SK-N-SH treated with all-trans-retinoic acid at 6 μM for 48 hours (cell line): ENCODE measurements at regions not wholly inside any gene's neighbourhood (a gene's known extent, or its start where the extent isn't known, plus 50 kb on each side); places are given as distances from the start of the nearest gene placed in this dataset.

Experiments
- ESRRG ChIP-seq: fragments of 250-450 bp; sonication (Bioruptor Pico); IDR thresholded peaks from 2 replicates; pipeline ENCODE4 v1.6.1; 2021; ENCODE audit warnings: mild to moderate bottlenecking
- ISL1 ChIP-seq: fragments of 250-450 bp; sonication (Bioruptor Pico); IDR thresholded peaks from 2 replicates; pipeline ENCODE4 v2.1.2; 2022; ENCODE audit warnings: mild to moderate bottlenecking, moderate library complexity
- TCF4 ChIP-seq: fragments of 250-450 bp; sonication (Bioruptor Pico); IDR thresholded peaks from 2 replicates; pipeline ENCODE4 v1.8.0; 2021; ENCODE audit warnings: mild to moderate bottlenecking, moderate library complexity, borderline replicate concordance
- ZFP3 ChIP-seq: fragments of 250-450 bp; sonication (Bioruptor Pico); IDR thresholded peaks from 2 replicates; pipeline ENCODE4 v1.5.0; 2020; ENCODE audit warnings: mild to moderate bottlenecking, moderate library complexity
- ZNF70 ChIP-seq: fragments of 450-650 bp; formaldehyde crosslinking; IDR thresholded peaks from 2 replicates; pipeline ENCODE4 v1.5.0; 2020; ENCODE audit warnings: mild to moderate bottlenecking, moderate library complexity
- TF ChIP-seq, protein P1 (sequence below): fragments of 250-450 bp; sonication (Bioruptor Pico); IDR thresholded peaks from 2 replicates; pipeline ENCODE4 v1.8.0; 2020; ENCODE audit warnings: mild to moderate bottlenecking, moderate library complexity, borderline replicate concordance
- TF ChIP-seq, protein P2 (sequence below): fragments of 250-450 bp; sonication (Bioruptor Pico); IDR thresholded peaks from 2 replicates; pipeline ENCODE4 v1.5.1; 2020; ENCODE audit warnings: low read depth, mild to moderate bottlenecking, moderate library complexity

DNA sequence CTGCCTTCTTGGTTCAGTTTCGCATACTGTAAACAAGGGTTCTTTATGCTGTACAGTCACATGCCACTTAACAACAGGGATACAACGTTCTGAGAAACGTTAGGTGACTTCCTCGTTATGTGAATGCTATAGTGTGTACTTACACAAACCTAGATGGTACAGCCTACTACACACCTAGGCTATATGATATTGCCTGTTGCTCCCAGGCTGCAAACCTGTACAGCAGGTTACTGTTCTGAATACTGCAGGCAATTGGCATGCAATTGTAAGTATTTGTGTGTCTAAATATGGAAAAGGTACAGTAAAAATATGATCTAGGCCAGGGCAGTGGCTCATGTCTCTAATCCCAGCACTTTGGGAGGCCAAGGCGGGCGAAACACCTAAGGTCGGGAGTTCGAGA lies 85.7 kb upstream of the PRDM11 start:
- TF ChIP-seq TCF4 (CRISPR knock-in tag) (no peak), ESRRG (CRISPR knock-in tag) (no peak), ZFP3 (CRISPR knock-in tag) (no peak), ZNF70 (no peak), ISL1 (CRISPR knock-in tag) (no peak)
- TF ChIP-seq, protein P1, sequence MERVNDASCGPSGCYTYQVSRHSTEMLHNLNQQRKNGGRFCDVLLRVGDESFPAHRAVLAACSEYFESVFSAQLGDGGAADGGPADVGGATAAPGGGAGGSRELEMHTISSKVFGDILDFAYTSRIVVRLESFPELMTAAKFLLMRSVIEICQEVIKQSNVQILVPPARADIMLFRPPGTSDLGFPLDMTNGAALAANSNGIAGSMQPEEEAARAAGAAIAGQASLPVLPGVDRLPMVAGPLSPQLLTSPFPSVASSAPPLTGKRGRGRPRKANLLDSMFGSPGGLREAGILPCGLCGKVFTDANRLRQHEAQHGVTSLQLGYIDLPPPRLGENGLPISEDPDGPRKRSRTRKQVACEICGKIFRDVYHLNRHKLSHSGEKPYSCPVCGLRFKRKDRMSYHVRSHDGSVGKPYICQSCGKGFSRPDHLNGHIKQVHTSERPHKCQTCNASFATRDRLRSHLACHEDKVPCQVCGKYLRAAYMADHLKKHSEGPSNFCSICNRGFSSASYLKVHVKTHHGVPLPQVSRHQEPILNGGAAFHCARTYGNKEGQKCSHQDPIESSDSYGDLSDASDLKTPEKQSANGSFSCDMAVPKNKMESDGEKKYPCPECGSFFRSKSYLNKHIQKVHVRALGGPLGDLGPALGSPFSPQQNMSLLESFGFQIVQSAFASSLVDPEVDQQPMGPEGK, result no peak
- TF ChIP-seq, protein P2, sequence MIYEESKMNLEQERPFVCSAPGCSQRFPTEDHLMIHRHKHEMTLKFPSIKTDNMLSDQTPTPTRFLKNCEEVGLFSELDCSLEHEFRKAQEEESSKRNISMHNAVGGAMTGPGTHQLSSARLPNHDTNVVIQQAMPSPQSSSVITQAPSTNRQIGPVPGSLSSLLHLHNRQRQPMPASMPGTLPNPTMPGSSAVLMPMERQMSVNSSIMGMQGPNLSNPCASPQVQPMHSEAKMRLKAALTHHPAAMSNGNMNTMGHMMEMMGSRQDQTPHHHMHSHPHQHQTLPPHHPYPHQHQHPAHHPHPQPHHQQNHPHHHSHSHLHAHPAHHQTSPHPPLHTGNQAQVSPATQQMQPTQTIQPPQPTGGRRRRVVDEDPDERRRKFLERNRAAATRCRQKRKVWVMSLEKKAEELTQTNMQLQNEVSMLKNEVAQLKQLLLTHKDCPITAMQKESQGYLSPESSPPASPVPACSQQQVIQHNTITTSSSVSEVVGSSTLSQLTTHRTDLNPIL (CRISPR knock-in tag), result no peak
